G401.6 (cell line): ENCODE measurements at regions not wholly inside any gene's neighbourhood (a gene's known extent, or its start where the extent isn't known, plus 50 kb on each side); places are given as distances from the start of the nearest gene placed in this dataset.
"Not testable (repeated sequence)": the region's sequence is repeated elsewhere in the genome, so short reads cannot be mapped to it uniquely, and the experiment has no call there.

ENCODE experiments used
- FAIRE-seq: peaks from 2 replicates; lab custom pipeline; 2012; peaks lifted over from hg19 to GRCh38; lab: Jason Lieb, UNC

DNA sequence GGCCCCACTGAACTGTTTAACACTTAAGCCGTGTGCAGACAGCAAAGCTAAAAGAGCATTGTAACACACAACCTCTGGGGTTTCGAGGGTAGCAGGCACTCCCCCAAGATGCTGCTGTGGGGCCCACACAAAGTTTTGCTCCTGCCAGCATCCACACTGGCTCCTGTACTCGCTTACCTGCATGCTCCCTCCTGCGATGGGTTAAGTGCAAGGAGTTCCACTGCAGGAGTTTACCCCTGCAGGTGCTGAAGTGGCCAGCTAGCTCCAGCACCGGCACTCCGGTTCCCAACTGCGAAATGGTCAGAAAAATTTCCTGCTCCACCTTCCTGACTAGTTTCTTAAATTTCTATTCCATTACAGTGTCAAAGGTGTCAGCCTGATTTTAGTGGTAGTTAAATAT is 443.5 kb downstream of the PCDH10 start:
- FAIRE-seq: no peak

DNA sequence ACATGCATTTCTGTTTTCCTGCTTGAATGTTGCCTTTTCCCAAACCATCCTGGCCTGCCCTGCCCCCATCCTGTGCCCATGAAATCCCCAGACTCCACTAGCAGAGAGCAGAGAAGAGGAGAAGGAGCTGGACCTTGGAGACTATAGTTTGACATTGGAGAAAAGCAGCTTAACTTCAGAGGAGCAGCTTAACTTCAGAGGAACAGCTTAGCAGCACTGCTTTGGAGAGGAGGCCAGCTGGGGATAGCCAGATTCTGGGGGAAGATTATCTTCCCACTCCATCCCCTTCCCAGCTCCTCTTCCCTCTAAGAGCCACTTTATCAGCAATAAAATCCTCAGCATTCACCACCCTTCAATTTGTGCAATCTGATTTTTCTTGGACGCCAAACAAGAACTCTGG is 443.0 kb downstream of the PCDH10 start:
- no peak for FAIRE-seq

DNA sequence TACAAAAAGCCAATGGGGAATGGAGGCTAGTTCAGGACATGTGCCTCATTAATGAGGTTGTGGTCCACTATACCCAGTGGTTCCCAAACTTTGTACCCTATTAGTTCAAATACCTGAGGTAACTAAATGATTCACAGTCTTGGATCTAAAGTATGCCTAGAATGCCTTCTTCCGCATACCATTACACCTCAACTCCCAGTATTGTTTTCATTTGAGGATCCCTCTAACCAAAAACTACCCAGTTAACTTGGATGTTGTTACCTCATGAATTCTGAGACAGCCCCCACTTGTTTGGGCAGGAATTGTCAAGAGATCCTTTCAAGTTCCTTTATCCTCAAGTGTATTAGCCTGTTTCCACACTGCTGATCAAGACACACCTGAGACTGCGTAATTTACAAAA is 439.2 kb downstream of the PCDH10 start:
- FAIRE-seq: no peak

DNA sequence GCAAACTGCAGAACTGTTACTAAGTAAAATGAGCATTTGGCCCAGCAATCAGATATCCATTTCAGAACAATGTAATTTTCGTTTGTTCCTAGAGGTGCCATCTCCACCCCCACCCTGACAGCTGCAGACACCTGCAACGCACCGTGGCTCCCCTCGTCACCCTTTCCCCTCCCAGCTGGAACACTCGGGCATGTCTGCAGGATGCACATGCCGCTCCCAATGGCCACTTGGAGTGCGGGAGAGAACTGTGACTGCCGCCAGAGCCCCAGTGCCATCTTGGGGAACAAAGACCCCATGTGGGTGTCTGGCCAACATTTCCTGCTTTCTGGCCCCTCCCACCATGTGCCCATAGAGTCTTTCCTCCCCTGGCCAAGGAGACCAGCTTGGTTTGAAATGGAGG is 436.2 kb downstream of the PCDH10 start:
- FAIRE-seq: no peak

DNA sequence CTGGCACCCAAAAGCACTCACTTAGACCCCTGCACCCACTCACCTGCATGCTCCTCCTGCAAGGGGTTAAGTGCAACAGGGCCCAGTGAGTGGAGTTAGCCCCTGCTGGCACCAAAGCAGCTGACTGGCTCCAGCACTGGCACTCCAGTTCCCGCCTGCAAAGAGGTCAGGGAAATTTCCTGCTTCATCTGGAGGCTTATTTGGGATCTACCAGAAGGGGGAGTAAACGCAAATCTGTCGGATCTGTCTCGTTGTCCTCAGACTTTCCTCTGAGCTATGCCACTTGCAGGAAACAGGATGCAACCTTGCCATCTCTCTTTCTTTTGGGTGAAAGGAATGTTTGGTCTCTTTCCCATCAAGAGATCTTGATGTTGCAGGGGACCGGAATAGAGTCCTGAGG is 435.6 kb downstream of the PCDH10 start:
- no peak for FAIRE-seq

DNA sequence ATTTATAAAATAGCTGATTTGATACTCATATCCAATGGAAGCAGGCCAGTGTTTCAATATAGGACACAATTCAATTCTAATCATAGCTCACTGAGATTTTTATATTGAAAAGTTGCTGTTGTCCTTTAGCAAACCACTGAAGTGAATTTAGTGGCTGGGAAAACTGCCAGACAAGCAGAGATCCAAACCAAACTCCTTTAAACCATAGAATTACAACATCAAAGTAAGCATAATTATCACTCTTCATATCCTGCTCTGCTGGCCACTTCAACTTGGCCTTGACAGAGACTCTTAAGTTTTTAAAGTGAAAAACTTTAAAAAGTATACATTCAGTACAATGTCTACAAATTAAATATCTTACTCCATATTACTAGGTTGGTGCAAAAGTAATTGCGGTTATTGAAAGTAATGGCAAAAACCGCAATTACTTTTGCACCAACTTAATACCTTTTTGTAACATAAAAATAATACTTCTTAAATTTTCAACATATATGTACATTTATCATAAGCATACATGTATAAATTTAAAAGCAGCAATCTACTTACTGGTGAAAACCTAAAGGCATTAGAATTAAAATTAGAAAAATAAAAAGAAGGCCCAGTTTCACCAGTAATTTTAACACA is 433.0 kb downstream of the PCDH10 start:
- no peak for FAIRE-seq

DNA sequence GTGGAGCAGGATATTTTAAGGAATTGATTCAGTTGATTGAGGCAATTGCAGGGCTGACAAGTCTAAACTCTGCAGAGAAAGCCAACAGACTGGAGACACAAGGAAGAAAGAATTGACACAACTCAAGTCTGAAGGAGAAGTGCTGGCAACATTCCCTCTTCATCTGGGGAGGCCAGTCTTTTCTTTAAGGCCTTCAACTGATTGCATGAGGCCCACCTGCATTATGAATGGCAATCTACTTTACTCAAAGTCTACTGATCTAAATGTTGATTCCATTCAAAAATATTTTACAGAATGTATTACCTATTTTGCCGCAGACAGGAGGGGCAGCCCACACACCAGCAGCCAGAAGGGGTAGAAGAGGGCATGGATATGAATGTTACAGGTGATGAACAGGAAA is 425.2 kb downstream of the PCDH10 start:
- FAIRE-seq: no peak

DNA sequence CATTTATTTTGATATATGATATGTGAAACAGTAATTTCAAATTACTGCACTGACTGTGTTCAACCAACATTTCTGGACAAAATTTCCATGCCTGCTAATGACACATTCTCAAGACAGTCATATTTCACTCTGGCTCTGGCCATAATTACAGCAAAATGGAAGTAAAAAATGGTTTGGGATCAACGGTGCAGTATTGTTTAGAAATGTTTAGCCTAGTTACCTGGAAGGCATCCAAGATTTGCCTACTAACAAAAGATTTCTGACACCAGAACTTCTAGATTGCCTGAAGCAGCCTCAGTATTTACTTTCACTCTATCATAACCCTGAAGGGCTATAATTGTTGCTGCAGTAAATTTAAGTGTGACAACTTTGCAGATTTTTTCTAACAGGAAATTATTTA is 416.3 kb downstream of the PCDH10 start:
- FAIRE-seq: no peak

DNA sequence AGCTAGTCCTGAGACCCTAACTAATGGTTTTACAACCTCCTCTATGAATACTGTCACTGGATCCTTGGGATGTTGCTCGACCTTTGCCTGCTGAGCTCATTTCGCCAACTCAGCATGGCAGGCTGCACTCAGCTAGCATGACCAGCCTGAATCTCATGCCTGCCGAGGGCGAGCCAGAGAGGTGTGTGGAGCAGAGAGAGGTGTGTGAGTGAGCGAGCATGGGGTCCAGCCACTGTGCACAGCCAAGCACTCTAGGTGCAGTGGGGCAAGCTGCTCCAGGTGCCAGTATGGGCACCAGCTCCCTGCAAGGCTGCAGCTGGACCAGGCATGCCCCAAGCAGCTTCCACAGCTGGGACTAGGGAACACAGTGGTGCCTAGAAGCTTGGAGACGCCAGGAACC is 410.9 kb downstream of the PCDH10 start:
- no peak for FAIRE-seq

DNA sequence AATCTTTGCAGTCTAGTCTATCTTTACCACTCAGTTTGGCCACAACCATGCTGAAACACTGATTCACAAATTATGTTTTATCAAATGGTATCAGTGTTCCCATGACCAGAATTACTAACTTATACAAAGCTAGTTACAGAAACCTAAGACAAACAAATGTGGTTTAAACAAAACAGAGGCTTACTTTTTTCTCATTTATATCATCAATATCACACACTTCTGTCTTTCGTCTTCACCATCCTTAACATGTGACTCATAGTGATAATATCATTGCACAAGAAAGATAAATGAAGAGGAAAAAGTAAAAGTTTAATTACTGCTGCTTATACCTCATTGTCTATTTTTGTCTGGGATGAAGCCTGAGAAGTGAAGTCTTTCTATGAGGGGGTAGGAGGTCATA is 406.6 kb downstream of the PCDH10 start:
- FAIRE-seq: no peak

DNA sequence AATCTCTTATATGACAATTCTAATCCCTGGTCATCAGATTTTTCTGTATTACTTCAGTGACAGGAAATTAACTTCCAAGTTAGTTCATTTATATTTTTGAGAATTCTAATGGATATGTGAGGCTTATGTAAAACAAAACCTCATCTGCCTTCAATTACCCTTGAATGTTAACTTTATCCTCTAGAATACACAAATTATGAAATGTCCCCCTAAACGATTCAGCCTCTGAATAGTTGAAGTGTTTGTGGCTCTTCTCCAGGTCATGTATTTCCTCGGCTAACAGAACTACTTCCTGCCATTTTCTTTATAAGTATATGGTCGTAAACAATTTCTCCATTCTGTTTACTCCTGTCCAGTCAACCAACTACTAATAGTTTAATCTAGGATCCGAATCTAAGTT is 401.3 kb downstream of the PCDH10 start:
- no peak for FAIRE-seq

DNA sequence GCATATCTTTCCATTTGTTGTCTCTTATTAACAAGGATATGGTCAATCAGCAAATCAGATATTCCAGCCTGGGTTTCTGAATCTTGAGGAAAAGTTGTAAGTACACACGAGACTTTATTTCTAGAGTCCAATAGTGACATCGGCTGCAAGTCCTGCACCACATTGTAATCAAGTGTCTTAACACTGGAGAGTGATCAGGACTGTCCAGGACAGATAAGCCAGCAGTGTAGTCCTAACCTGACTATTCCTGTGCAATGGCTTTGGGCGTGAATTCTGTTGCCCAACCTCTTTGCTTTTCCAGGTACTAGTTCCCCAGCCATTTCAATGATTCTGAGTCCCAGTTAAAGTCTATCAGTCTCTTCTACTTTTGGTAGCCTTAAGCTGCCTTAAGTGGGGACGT is 395.0 kb downstream of the PCDH10 start:
- no peak for FAIRE-seq

DNA sequence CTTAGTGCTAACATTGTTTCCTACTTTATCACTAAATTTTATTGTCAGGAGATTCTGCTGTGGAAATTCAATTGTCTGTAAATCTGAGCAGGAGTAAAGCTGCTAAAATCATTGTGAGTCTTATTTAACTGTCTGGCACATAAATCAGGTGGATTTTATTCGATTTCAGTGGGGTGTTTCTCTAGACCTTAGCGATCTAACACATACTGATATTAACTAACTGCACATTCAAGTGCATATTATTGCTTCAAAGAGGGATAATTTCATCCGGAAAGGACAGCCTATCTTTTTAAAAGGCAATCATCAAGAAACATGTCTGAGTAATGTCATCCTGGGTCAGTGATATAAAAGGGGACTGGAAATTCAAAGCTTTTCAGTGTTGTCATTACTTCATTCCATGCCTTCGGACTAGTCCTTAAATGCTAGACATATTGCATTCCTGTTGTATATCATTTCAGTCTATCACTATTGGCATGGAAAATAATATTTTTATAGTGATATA is 388.7 kb downstream of the PCDH10 start:
- FAIRE-seq: no peak

DNA sequence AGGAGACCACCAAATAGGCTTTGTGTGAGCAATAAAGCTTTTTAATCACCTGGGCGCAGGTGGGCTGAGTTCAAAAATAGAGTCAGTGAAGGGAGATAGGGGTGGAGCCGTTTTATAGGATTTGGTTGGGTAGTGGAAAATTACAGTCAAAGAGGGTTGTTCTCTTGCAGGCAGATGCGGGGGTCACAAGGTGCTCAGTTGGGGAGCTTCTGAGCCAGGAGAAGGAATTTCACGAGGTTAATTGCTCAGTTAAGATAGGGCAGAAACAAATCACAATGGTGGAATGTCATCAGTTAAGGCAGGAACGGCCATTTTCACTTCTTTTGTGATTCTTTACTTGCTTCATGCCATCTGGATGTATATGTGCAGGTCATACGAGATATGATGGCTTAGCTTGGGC is 385.1 kb downstream of the PCDH10 start:
- not testable (repeated sequence) for FAIRE-seq

DNA sequence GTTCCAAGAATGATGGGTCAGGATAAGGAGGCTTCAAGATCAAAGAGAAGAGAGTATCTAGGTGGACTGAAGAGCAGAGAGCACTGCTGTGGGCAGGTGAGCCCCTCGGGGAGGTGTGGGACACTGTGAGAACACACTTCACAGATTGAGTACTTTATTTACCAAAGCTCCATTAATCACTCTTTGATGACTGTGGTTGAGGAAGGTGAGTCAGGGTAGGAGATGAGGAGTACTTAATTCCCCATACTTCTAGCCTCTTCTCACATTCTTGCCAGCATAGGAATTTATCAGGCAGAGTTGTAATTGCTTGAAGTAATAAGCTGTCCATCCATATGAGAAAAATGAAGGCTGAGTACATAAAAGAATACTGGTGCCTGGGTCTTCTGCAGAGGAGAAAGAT is 375.3 kb downstream of the PCDH10 start:
- no peak for FAIRE-seq

DNA sequence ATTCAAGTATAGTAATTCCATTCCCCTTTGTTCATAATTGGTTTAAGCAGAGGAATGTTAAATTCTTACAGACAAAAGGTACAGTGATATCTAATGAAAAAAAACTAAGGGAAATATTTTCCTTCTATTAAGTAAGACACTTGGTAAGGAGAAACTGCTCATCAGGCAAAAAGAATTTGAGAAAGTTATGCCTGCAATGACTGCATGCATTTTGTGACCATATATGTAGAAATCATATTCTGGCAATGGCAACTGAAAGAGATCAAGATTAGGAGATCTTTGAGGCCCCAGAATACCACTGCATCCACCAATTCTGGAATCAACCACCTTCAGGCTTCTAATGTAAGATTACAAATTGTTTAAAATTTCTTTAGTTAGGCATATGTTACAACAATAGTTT is 364.8 kb downstream of the PCDH10 start:
- no peak for FAIRE-seq

DNA sequence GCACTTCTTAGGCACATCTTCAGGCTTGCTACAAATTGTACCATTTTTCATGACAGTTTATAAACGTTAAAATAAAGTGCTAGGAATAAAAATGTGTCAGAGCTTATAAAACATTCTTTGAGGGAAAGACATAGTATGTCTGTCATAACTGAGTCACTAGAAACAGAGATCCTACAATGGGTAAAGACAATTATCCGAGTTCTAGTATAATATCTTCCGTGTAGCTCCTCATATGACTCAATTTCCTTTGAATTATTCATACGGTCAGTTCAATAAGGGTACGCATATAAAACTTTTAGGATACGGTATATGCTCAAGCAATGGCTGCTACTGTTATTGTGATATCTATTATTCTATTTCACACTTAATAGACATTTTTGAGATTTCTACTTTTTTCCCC is 349.1 kb downstream of the PCDH10 start:
- FAIRE-seq: no peak

DNA sequence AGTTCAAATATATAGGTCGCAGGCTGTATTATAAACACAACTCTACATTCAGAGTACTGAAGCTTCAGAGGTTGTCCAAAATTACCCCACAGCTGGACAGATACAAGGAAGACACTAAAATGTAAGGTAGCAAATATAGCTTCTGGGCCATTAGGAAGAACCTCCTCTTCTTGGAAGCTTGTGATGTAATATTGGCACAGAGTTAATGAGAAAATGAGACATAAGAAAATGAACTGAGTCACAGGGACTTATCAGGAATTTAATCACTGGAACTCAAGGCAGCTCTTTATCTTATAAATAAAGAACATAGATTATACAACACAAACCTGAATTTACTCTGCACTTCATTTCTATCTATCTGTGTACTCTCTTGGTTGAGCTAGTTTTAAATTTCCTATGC is 344.7 kb downstream of the PCDH10 start:
- FAIRE-seq: no peak

DNA sequence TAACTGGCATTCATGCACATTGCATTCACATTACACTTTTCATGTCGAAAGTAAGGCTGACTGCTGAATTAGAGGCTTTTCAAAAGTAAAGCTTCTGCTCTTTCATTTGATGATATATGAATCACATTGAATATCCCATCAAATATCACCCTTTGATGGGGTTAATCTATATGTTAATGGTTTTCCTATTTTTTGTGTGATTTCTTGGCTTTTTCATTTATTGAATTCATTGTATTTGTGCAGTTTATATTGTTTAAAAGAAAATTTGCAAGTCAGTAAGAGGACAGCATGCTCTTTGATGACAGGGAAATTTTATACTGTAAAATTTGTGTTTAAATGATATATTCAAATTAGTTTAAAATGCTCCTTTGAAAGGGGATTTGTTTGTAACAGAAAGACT is 344.1 kb downstream of the PCDH10 start:
- FAIRE-seq: no peak

DNA sequence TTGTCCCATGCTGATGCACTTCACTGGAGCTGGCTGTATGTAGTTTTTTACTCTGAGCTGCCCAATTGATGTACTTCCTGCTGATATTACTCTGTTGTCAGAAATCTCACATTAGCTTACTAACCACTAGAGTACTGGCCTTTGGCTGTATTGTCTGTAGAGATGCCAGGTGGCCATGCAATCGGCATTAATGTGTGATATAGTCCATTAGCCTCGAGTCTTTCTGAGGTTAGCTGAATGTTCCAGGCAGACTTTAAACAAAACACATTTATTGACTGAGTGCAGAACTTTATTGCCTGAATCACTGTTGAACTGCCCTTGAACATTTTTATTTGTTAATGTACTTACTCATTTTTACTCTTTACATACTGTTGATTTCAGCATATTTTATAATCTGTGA is 335.2 kb downstream of the PCDH10 start:
- FAIRE-seq: no peak

DNA sequence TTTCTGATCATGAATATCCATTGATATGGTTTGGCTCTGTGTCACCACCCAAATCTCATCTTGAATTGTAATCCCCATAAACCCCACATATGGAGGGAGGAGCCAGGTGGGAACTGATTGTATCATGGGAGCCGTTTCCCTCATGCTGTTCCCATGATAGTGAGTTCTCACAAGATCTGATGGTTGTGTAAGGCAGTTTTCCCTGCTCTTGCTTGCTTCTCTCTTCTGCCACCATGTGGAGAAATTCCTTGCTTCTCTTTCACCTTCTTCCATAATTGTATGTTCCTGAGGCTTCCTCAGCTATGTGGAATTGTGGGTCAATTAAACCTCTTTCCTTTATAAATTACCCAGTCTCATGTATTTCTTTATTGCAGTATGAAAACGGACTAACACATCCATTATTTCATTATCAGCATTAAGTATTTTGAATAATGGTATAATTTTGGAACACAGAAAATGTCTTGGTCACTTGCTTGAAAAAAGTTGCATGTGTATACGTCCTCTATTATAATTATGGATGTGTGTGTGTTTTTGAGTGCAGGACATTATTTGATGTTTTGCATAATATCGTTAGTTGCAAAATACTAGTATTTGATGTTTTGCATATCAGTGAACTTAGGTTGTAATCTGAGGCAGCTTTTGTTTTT is 334.6 kb downstream of the PCDH10 start:
- no peak for FAIRE-seq

DNA sequence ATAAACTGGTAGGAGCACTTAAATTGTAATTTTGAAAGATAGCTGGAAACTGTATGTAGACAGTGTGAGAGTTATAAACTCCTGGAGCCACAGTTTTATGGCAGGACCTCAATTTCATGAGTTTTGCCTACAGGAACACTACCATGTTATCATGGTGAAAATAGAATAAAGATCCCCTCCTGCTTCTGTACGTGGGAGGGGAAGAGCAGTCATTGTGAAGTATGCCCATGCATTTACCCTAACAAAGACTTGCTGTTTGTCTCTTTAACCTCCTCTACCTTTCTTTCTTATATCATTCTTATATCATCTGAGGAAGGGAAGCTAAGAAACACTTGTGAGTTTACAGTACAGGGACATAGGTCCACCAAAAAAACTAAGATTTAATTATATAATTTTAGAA is 327.0 kb downstream of the PCDH10 start:
- no peak for FAIRE-seq

DNA sequence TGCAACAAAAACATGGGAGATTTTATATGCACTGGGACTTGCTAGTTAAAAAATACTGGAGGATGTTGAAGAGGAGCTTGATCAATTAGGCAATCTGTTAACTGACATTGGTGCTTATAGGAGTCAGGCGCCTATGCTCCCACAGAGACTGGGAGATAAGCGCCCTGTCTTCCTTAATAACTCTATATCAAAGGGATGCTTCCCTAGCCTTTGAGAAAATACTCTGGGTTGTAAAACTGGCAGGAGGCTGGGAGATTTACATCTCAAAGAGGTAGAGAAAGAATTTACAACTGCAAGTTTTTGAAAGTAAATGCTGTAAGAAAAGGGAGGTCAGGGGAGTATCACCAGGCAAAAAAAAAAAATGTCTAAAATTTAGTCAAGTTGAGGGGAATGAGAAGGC is 325.4 kb downstream of the PCDH10 start:
- FAIRE-seq: no peak

DNA sequence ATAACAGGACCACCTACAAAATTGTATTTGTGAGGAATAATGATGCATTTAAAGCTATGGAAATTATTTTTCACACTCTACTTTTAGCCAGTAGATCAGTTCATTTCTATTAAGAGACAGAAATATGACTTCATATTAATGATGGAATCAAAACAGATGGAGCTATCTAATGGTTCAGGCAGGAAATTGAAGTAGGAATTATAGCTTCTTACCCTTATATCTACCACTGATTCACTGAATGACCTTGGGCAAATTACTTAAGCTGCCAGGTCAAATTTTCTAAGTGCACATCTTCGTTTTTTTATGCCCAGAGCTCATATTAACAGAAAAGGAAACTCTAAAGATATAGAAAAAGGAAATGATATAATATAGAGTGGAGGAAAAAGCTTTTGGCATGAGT is 323.1 kb downstream of the PCDH10 start:
- no peak for FAIRE-seq
